IPS-20b (cell line): ENCODE measurements at regions not wholly inside any gene's neighbourhood (a gene's known extent, or its start where the extent isn't known, plus 50 kb on each side); places are given as distances from the start of the nearest gene placed in this dataset.

ENCODE experiments used
- H3K27ac ChIP-seq: one replicate; pipeline ENCODE4 v1.5.1; 2013; ENCODE audit warnings: low read length
- H3K27me3 ChIP-seq: 2 replicates; pipeline ENCODE4 v1.6.1; 2013; ENCODE audit warnings: mild to moderate bottlenecking, low read length, inconsistent platforms; ENCODE audit not compliant: insufficient read depth
- H3K36me3 ChIP-seq: 2 replicates; pipeline ENCODE4 v1.6.1; 2013; ENCODE audit warnings: low read depth, mild to moderate bottlenecking, inconsistent platforms, low read length, moderate library complexity; ENCODE audit not compliant: insufficient read depth
- H3K4me1 ChIP-seq: 2 replicates; pipeline ENCODE4 v1.6.1; 2013; ENCODE audit warnings: mild to moderate bottlenecking, control low read depth, inconsistent platforms, low read length, moderate library complexity; ENCODE audit not compliant: insufficient read depth
- H3K4me3 ChIP-seq: 2 replicates; pipeline ENCODE4 v1.5.1; 2013; ENCODE audit warnings: mild to moderate bottlenecking, low read length, inconsistent platforms
- H3K9ac ChIP-seq: 2 replicates; pipeline ENCODE4 v1.6.1; 2013; ENCODE audit warnings: low read depth, mild to moderate bottlenecking, inconsistent platforms, low read length, moderate library complexity
- H3K9me3 ChIP-seq: 2 replicates; pipeline ENCODE4 v1.6.1; 2013; ENCODE audit warnings: mild to moderate bottlenecking, low read depth, low read length, inconsistent platforms; ENCODE audit not compliant: insufficient read depth

DNA sequence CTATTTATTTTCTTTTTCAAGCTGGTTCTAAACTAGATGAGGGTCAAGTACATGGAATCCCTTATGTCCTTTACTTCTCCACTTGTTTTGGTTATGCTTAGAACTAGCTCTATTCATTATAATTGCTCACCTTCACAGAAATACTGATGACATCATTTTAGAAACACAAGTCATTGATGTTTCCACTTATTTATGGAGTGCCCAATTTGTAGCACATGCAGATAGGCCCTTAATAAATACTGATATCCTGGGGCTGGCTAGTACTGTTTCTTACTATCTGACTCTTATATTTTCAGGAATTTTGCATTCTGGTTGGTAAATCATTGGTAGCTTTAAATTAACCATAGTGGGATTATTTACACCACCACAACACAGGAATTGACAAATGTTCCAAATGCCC is 112.2 kb downstream of the NAA11 start:
- H3K27me3 ChIP-seq = no peaks in the 10 kb centered on the region
- H3K4me3 ChIP-seq = no peak overlapping the region
- no peaks in the 10 kb centered on the region for H3K9me3 ChIP-seq
- H3K4me1 ChIP-seq = peaks cover 12% of the 10 kb centered on the region
- no peak overlapping the region for H3K27ac ChIP-seq
- no peak overlapping the region for H3K9ac ChIP-seq
- H3K36me3 ChIP-seq = no peaks in the 10 kb centered on the region

- Histone ChIP-seq H3K36me3 (no peaks in the 10 kb centered on the region), H3K4me3 (no peak overlapping the region), H3K4me1 (peaks cover 12% of the 10 kb centered on the region), H3K27ac (no peak overlapping the region), H3K9ac (no peak overlapping the region), H3K9me3 (no peaks in the 10 kb centered on the region), H3K27me3 (no peaks in the 10 kb centered on the region)
These were observed 112.9 kb downstream of the NAA11 start for GRCh38 chr4:79213010-79213409.

- Histone ChIP-seq H3K9me3 (no peaks in the 10 kb centered on the region), H3K27ac (no peak overlapping the region), H3K4me1 (peaks cover 6% of the 10 kb centered on the region), H3K36me3 (no peaks in the 10 kb centered on the region), H3K27me3 (no peaks in the 10 kb centered on the region), H3K4me3 (no peak overlapping the region), H3K9ac (no peak overlapping the region)
These were observed 113.5 kb downstream of the NAA11 start for GRCh38 chr4:79212311-79212710.

GRCh38 chr4:79211490-79211889 is 114.4 kb downstream of the NAA11 start:
- Histone ChIP-seq H3K36me3 (no peaks in the 10 kb centered on the region), H3K4me1 (no peaks in the 10 kb centered on the region), H3K4me3 (no peak overlapping the region), H3K9me3 (peaks cover 8% of the 10 kb centered on the region; the same call in 1 of the 2 replicates), H3K9ac (no peak overlapping the region), H3K27ac (no peak overlapping the region), H3K27me3 (no peaks in the 10 kb centered on the region)

GRCh38 chr4:79210636-79211049 is 115.2 kb downstream of the NAA11 start:
- Histone ChIP-seq H3K9ac (no peak overlapping the region), H3K27ac (no peak overlapping the region), H3K9me3 (peaks cover 14% of the 10 kb centered on the region; the same call in 1 of the 2 replicates), H3K4me3 (no peak overlapping the region), H3K4me1 (no peaks in the 10 kb centered on the region), H3K27me3 (no peaks in the 10 kb centered on the region), H3K36me3 (no peaks in the 10 kb centered on the region)

- H3K9me3 ChIP-seq = peaks cover 14% of the 10 kb centered on the region; the same call in 1 of the 2 replicates
- no peaks in the 10 kb centered on the region for H3K27me3 ChIP-seq
- H3K36me3 ChIP-seq = no peaks in the 10 kb centered on the region
- H3K4me3 ChIP-seq = no peak overlapping the region
- H3K27ac ChIP-seq = no peak overlapping the region
- H3K9ac ChIP-seq = no peak overlapping the region
- H3K4me1 ChIP-seq = no peaks in the 10 kb centered on the region
These were observed 115.8 kb downstream of the NAA11 start for GRCh38 chr4:79209822-79210635.

DNA sequence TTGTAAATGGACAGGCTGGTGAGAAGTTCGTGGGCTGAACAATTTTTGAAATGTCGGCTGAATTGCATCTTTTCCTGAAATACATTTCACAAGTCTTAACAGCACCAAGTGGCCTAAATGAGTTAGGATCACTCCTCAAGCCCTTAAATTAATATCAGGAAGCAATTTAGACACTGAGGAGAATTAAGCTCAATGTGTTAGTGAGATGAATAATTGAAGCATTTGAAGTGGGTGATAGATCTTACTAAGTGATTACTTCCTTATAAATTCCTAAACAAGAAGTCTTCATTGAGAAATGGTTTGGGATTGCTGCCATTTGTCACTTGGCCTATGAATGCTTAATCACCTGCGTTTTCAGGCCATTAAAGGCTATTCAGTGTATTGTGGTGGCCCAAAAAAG is 116.8 kb downstream of the NAA11 start:
- Histone ChIP-seq H3K4me3 (no peak overlapping the region), H3K9ac (no peak overlapping the region), H3K27me3 (no peaks in the 10 kb centered on the region), H3K9me3 (peaks cover 14% of the 10 kb centered on the region; the same call in 1 of the 2 replicates), H3K36me3 (no peaks in the 10 kb centered on the region), H3K27ac (no peak overlapping the region), H3K4me1 (no peaks in the 10 kb centered on the region)

DNA sequence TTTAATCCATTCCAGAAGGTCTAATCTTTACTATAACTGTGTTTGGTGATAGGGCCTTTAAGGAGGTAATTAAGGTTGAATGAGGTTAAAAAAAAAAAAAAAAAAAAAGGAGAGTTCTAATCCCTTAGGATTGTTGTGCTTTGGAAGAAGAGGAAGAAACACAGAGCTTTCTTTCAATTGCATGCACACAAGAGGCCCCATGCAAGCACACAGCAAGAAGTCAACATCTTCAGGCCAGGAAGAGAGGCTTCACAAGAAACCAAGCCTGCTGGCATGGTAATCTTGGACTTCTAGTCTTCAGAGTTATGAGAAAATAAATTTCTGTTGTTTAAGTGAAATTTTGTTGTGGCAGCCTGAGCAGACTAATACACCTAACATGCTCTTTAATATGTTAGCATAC is 118.6 kb downstream of the NAA11 start:
- Histone ChIP-seq H3K36me3 (no peaks in the 10 kb centered on the region), H3K4me3 (no peak overlapping the region), H3K9me3 (peaks cover 14% of the 10 kb centered on the region; the same call in 1 of the 2 replicates), H3K27ac (no peak overlapping the region), H3K27me3 (no peaks in the 10 kb centered on the region), H3K4me1 (no peaks in the 10 kb centered on the region), H3K9ac (no peak overlapping the region)

DNA sequence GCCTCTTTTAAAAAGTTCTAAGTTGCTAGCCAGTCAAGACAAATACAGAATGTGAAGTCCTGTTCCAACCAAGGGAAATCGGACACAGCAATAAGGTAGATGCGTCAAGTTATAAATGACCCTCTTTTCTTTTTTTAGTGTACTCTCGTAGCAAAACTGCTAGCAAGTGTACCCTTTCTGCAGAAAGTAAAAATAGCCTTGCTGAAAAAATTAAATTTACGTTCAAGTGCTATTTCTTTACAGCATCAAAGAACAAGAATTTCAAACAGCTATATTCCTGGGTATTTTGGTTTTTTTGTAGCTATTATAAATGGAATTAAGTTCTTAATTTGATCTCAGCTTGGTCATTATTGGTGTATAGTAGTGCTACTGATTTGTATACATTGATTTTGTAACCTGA is 119.2 kb downstream of the NAA11 start:
- H3K27me3 ChIP-seq = no peaks in the 10 kb centered on the region
- no peaks in the 10 kb centered on the region for H3K4me1 ChIP-seq
- H3K9ac ChIP-seq = no peak overlapping the region
- no peaks in the 10 kb centered on the region for H3K36me3 ChIP-seq
- H3K27ac ChIP-seq = no peak overlapping the region
- H3K4me3 ChIP-seq = no peak overlapping the region
- H3K9me3 ChIP-seq = peaks cover 14% of the 10 kb centered on the region; the same call in 1 of the 2 replicates

GRCh38 chr4:79205121-79205520 is 120.7 kb downstream of the NAA11 start:
- no peak overlapping the region for H3K9ac ChIP-seq
- H3K36me3 ChIP-seq = no peaks in the 10 kb centered on the region
- H3K27ac ChIP-seq = no peak overlapping the region
- peaks cover 14% of the 10 kb centered on the region; the same call in 1 of the 2 replicates for H3K9me3 ChIP-seq
- no peaks in the 10 kb centered on the region for H3K27me3 ChIP-seq
- no peaks in the 10 kb centered on the region for H3K4me1 ChIP-seq
- no peak overlapping the region for H3K4me3 ChIP-seq

GRCh38 chr4:79201971-79202370 is 123.9 kb downstream of the NAA11 start:
- peaks cover 13% of the 10 kb centered on the region for H3K4me1 ChIP-seq
- no peaks in the 10 kb centered on the region for H3K27me3 ChIP-seq
- H3K27ac ChIP-seq = no peak overlapping the region
- no peak overlapping the region for H3K4me3 ChIP-seq
- no peak overlapping the region for H3K9ac ChIP-seq
- peaks cover 11% of the 10 kb centered on the region; the same call in 1 of the 2 replicates for H3K9me3 ChIP-seq
- no peaks in the 10 kb centered on the region for H3K36me3 ChIP-seq

DNA sequence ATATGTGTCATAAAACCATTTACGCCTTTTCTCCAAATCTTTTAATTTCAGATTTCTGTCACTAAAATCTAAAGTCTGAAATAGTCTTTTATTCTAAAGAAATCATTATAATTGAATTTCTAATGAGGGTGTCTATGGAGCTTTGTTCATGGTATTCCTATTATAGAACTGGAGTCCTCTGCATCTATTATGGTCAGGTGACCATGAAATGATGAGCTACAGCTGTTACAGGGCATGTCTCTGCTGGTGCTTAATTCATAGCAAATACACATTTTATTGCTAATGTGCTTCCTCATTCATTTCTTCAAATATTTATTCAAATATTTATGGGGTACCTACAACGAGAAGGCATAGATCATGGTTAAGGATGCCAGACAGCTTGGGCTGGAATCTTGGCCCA is 126.1 kb downstream of the NAA11 start:
- H3K27ac ChIP-seq = no peak overlapping the region
- no peak overlapping the region for H3K4me3 ChIP-seq
- no peaks in the 10 kb centered on the region for H3K27me3 ChIP-seq

More for the DNA sequence above, 126.1 kb downstream of the NAA11 start:
- Histone ChIP-seq H3K36me3 (no peaks in the 10 kb centered on the region), H3K9ac (no peak overlapping the region), H3K4me1 (peaks cover 13% of the 10 kb centered on the region), H3K9me3 (no peaks in the 10 kb centered on the region)
